Endodermal cell (in vitro differentiated cells): ENCODE measurements at regions not wholly inside any gene's neighbourhood (a gene's known extent, or its start where the extent isn't known, plus 50 kb on each side); places are given as distances from the start of the nearest gene placed in this dataset.

Experiments
- DNase-seq: peaks from one replicate; pipeline ENCODE4 v3.0.0-alpha.2; 2017
- H3K27ac ChIP-seq: 2 replicates; pipeline ENCODE4 v1.5.1; 2013; ENCODE audit warnings: mild to moderate bottlenecking, low read depth, low read length, moderate library complexity
- H3K27me3 ChIP-seq: 2 replicates; pipeline ENCODE4 v1.6.1; 2013; ENCODE audit warnings: mild to moderate bottlenecking, low read length, moderate library complexity; ENCODE audit not compliant: insufficient read depth, control insufficient read depth, poor library complexity, severe bottlenecking
- H3K36me3 ChIP-seq: 2 replicates; pipeline ENCODE4 v1.7.0; 2013; ENCODE audit warnings: mild to moderate bottlenecking, low read length, moderate library complexity; ENCODE audit not compliant: control insufficient read depth, insufficient read depth
- H3K4me1 ChIP-seq: one replicate; pipeline ENCODE4 v1.7.0; 2013; ENCODE audit warnings: low read length; ENCODE audit not compliant: control insufficient read depth, insufficient read depth
- H3K4me3 ChIP-seq: 2 replicates; pipeline ENCODE4 v1.5.1; 2013; ENCODE audit warnings: mild to moderate bottlenecking, low read length, moderate library complexity
- H3K9ac ChIP-seq: 2 replicates; pipeline ENCODE4 v1.6.1; 2013; ENCODE audit warnings: mild to moderate bottlenecking, low read length, moderate library complexity; ENCODE audit not compliant: poor library complexity, severe bottlenecking; ENCODE audit errors: extremely low read depth
- H3K9me3 ChIP-seq: 2 replicates; pipeline ENCODE4 v1.6.1; 2013; ENCODE audit warnings: mild to moderate bottlenecking, low read length, moderate library complexity; ENCODE audit not compliant: control insufficient read depth
- H3K27ac Mint-ChIP-seq: 2 replicates; pipeline ENCODE4 v1.8.0; 2020; ENCODE audit warnings: mixed read lengths
- H3K27me3 Mint-ChIP-seq: 2 replicates; pipeline ENCODE4 v1.8.0; 2021; ENCODE audit warnings: mild to moderate bottlenecking, mixed read lengths; ENCODE audit not compliant: insufficient read depth
- H3K36me3 Mint-ChIP-seq: 2 replicates; pipeline ENCODE4 v1.8.0; 2020; ENCODE audit warnings: low read depth, mixed read lengths
- H3K4me1 Mint-ChIP-seq: 2 replicates; pipeline ENCODE4 v1.8.0; 2020; ENCODE audit warnings: mixed read lengths
- H3K4me3 Mint-ChIP-seq: 2 replicates; pipeline ENCODE4 v1.8.0; 2020; ENCODE audit warnings: mild to moderate bottlenecking, moderate library complexity, mixed read lengths
- H3K9me3 Mint-ChIP-seq: 2 replicates; pipeline ENCODE4 v1.8.0; 2020; ENCODE audit warnings: mild to moderate bottlenecking, mixed read lengths
- WGBS, 2 experiments: methylation state at CpG; one replicate each; pipeline versions ENCODE4 v1.1.5 to v1.1.7; 2013; ENCODE audit warnings: missing lambda C conversion rate in 2 of 2, mixed read lengths in 1 of 2; ENCODE audit not compliant: insufficient coverage in 1 of 2, insufficient read length in 1 of 2; 5-methylcytosine and 5-hydroxymethylcytosine counted together
- TF ChIP-seq, protein P1 (sequence below): fragments of 200-600 bp; sonication (generic); conservative IDR thresholded peaks from 2 replicates; pipeline ENCODE4 v1.5.0; 2021; ENCODE audit warnings: antibody characterized with exemption, mild to moderate bottlenecking

DNA sequence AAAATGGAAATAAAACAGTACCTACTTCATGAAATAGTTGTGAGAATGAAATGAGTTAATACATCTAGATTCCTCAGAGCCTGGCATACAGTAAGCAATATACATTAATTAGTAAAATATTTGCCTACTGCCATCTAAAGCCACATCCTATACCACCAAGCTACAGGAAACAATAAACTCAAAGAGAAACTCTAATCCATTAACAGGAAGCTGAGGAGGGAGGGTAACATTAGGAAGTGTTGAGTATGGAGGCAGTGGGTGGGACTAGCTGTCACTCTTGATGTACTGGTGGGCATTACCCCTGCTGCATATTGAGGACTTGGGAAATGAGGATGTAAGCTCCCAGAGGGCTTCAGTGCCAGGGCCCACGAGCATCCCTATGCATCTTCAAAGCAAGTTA is 396.5 kb downstream of the TNS1 start:
- no peaks in the 10 kb centered on the region for H3K9me3 Mint-ChIP-seq
- H3K36me3 Mint-ChIP-seq, result no peaks in the 10 kb centered on the region
- H3K27ac ChIP-seq, result no peak overlapping the region
- no peaks in the 10 kb centered on the region for H3K9me3 ChIP-seq
- peaks cover 4% of the 10 kb centered on the region for H3K27me3 Mint-ChIP-seq
- no peak overlapping the region for H3K4me3 ChIP-seq
- no peak overlapping the region for H3K4me3 Mint-ChIP-seq
- H3K36me3 ChIP-seq, result no peaks in the 10 kb centered on the region
- 78 to 86% methylated on average over 1 of the region's 1 CpG for WGBS, 2 experiments
- H3K9ac ChIP-seq, result no peak overlapping the region
- TF ChIP-seq, protein P1, sequence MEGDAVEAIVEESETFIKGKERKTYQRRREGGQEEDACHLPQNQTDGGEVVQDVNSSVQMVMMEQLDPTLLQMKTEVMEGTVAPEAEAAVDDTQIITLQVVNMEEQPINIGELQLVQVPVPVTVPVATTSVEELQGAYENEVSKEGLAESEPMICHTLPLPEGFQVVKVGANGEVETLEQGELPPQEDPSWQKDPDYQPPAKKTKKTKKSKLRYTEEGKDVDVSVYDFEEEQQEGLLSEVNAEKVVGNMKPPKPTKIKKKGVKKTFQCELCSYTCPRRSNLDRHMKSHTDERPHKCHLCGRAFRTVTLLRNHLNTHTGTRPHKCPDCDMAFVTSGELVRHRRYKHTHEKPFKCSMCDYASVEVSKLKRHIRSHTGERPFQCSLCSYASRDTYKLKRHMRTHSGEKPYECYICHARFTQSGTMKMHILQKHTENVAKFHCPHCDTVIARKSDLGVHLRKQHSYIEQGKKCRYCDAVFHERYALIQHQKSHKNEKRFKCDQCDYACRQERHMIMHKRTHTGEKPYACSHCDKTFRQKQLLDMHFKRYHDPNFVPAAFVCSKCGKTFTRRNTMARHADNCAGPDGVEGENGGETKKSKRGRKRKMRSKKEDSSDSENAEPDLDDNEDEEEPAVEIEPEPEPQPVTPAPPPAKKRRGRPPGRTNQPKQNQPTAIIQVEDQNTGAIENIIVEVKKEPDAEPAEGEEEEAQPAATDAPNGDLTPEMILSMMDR, result no peak
- H3K27ac Mint-ChIP-seq, result no peak overlapping the region
- DNase-seq, result no peak
- no peaks in the 10 kb centered on the region for H3K27me3 ChIP-seq
- H3K4me1 ChIP-seq, result peaks cover 9% of the 10 kb centered on the region
- peaks cover 24% of the 10 kb centered on the region for H3K4me1 Mint-ChIP-seq

DNA sequence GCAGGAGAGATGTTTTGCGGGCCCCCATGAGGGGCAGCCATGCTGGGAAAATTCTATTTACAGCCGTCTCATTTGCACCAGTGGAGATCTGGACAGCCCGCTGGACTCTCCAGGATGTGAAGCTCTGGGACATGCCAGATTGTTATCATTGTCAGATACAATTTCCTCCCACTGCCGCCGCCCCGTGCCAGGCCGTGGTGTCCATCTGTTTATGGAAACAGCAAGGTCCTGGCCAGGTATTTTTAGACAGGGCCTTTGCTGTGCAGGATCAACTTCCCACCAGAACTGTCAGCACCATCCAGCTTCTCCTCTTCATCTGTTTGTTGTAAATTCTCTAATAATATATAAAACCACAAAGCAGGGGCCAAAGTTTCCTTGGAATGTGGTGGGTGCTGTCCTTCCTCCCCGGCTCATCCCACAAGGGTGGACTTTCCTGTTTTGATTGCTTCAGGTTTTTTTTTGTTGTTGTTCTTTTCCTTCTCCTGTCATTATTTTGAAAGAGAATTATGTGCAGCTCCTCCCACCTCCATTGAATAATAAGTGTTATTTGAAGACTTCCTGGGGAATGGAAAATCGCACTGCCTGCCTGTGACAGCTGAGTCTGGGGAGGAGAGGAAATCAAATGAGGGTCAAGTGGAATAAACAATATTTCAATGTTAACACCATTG is 398.1 kb downstream of the TNS1 start:
- peaks cover 12% of the 10 kb centered on the region for H3K4me1 Mint-ChIP-seq
- Histone ChIP-seq H3K36me3 (no peaks in the 10 kb centered on the region), H3K27ac (no peak overlapping the region), H3K4me3 (no peak overlapping the region), H3K9me3 (no peaks in the 10 kb centered on the region), H3K4me1 (peaks cover 6% of the 10 kb centered on the region), H3K9ac (no peak overlapping the region), H3K27me3 (no peaks in the 10 kb centered on the region)
- no peaks in the 10 kb centered on the region for H3K9me3 Mint-ChIP-seq
- H3K27ac Mint-ChIP-seq, result no peak overlapping the region
- no peak overlapping the region for H3K4me3 Mint-ChIP-seq
- TF ChIP-seq, protein P1, result no peak
- DNase-seq, result no peak
- H3K27me3 Mint-ChIP-seq, result peaks cover 17% of the 10 kb centered on the region
- no peaks in the 10 kb centered on the region for H3K36me3 Mint-ChIP-seq
- WGBS, 2 experiments, result 94 to 95% methylated on average over 9 of the region's 9 CpGs

DNA sequence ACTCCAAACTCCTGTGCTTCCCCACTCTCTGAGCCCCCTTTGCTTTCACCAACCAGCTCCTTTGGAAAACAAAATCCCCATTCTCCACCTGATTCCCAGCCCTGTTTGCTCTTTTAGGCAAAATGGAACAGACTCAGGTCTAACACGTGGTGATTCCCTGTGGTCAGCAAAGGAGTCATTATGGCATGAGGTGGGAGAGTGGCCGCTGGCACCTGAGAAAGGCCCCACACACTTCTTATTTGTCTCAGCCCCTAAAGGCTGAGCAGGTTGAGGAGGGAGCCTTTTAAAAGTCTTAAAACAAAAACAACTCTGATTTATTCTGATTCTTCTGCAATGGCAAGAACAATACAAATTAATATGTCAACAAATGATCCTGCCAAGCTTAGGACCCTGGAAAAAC is 401.2 kb downstream of the TNS1 start:
- peaks cover 9% of the 10 kb centered on the region for H3K4me1 ChIP-seq
- Mint-ChIP-seq H3K4me3 (no peak overlapping the region), H3K27me3 (peaks cover 25% of the 10 kb centered on the region), H3K4me1 (peaks cover 4% of the 10 kb centered on the region), H3K9me3 (no peaks in the 10 kb centered on the region), H3K36me3 (no peaks in the 10 kb centered on the region), H3K27ac (no peak overlapping the region)
- WGBS, 2 experiments, result 80% methylated on average over 1 to 2 of the region's 2 CpGs
- no peak overlapping the region for H3K27ac ChIP-seq
- no peak overlapping the region for H3K9ac ChIP-seq
- no peak for DNase-seq
- TF ChIP-seq, protein P1, result no peak
- no peaks in the 10 kb centered on the region for H3K27me3 ChIP-seq
- no peaks in the 10 kb centered on the region for H3K9me3 ChIP-seq
- no peaks in the 10 kb centered on the region for H3K36me3 ChIP-seq
- H3K4me3 ChIP-seq, result no peak overlapping the region
